HL-60 (cell line): ENCODE measurements at regions not wholly inside any gene's neighbourhood (a gene's known extent, or its start where the extent isn't known, plus 50 kb on each side); places are given as distances from the start of the nearest gene placed in this dataset.
"Not testable (repeated sequence)": the region's sequence is repeated elsewhere in the genome, so short reads cannot be mapped to it uniquely, and the experiment has no call there.

Experiments used
- GABPA ChIP-seq: IDR thresholded peaks from 2 replicates; pipeline ENCODE4 v1.6.1; 2012; ENCODE audit warnings: low read depth
- POLR2AphosphoS5 ChIP-seq: IDR thresholded peaks from 2 replicates; pipeline ENCODE4 v1.6.1; 2012; ENCODE audit warnings: low read depth
- TF ChIP-seq, protein P1 (sequence below): IDR thresholded peaks from one replicate; pipeline ENCODE4 v1.5.1; 2011; ENCODE audit warnings: low read length, control low read depth, inconsistent platforms; ENCODE audit not compliant: insufficient read depth

DNA sequence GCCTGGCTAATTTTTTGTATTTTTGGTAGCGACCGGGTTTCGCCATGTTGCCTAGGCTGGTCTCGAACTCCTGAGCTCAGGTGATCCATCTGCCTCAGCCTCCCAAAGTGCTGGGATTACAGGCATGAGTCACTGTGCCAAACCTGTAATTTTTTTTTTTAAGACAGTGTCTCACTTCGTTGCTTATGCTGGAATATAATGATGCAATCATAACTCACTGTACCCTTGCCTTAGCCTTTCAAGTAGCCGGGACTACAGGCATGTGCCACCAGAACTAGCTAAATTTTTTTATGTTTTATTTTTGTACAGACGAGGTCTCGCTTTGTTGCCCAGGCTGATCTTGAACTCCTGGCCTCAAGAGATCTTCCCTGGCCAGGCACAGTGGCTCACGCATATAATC, 57.3 kb upstream of the RABGAP1L start:
- TF ChIP-seq, protein P1, sequence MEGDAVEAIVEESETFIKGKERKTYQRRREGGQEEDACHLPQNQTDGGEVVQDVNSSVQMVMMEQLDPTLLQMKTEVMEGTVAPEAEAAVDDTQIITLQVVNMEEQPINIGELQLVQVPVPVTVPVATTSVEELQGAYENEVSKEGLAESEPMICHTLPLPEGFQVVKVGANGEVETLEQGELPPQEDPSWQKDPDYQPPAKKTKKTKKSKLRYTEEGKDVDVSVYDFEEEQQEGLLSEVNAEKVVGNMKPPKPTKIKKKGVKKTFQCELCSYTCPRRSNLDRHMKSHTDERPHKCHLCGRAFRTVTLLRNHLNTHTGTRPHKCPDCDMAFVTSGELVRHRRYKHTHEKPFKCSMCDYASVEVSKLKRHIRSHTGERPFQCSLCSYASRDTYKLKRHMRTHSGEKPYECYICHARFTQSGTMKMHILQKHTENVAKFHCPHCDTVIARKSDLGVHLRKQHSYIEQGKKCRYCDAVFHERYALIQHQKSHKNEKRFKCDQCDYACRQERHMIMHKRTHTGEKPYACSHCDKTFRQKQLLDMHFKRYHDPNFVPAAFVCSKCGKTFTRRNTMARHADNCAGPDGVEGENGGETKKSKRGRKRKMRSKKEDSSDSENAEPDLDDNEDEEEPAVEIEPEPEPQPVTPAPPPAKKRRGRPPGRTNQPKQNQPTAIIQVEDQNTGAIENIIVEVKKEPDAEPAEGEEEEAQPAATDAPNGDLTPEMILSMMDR = not testable (repeated sequence)
- not testable (repeated sequence) for TF ChIP-seq POLR2AphosphoS5, GABPA
